Activated CD4-positive, alpha-beta T cell treated with anti-CD3 and anti-CD28 coated beads, Interleukin-2, Interleukin-4, amounts not matched to agents 100 ng/mL and 50 ng/mL, durations not matched to agents 16 hours and 8 hours (primary cell): ENCODE measurements at regions not wholly inside any gene's neighbourhood (a gene's known extent, or its start where the extent isn't known, plus 50 kb on each side); places are given as distances from the start of the nearest gene placed in this dataset.

ENCODE experiments used
- DNase-seq: peaks from one replicate; pipeline ENCODE4 v3.0.0-alpha.2; 2020; ENCODE audit warnings: low spot score

GRCh38 chr15:29917600-29918597 is 95.6 kb upstream of the TJP1 start:
- DNase-seq, result no peak

DNA sequence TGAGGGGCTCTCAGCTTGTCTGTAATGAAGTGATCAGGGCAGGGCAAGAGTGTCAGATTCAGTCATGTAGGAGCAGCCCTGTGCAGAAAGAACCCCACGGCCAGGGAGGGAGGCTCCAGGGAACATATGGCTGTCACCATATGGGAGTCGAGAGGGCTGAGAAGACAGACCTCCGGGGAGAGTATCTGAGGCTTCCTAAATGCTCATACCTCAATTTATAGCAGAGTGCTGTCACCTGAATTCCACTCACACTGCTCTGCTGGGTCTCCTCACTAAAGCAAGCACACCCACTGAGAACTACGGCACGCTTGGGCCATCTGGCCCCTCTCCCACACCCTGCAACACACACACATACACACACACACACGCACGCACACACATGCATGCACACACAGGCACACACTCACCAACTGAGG is 92.3 kb upstream of the TJP1 start:
- no peak for DNase-seq

GRCh38 chr15:29913528-29914135 is 91.4 kb upstream of the TJP1 start:
- DNase-seq, result no peak

DNA sequence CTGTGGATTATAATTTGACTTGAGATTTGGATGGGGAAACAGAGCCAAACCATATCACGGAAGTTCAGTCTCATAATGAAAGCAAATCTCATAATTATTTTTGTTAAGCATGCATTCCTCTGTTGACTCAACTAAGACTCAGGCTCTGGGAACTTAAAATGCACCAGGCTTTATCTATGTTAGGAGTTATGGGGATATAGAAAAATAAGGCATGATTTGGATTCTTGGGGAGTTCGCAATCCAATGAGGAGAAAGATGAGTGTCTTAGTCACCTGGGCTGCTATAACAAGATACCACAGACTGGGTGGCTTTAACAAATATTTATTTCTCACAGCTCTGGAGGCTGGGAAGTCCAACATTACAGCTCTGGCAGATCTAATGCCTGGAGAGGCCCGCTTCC is 89.4 kb upstream of the TJP1 start:
- no peak for DNase-seq

- DNase-seq, result no peak
These were observed 87.8 kb upstream of the TJP1 start for GRCh38 chr15:29910068-29910467.

DNA sequence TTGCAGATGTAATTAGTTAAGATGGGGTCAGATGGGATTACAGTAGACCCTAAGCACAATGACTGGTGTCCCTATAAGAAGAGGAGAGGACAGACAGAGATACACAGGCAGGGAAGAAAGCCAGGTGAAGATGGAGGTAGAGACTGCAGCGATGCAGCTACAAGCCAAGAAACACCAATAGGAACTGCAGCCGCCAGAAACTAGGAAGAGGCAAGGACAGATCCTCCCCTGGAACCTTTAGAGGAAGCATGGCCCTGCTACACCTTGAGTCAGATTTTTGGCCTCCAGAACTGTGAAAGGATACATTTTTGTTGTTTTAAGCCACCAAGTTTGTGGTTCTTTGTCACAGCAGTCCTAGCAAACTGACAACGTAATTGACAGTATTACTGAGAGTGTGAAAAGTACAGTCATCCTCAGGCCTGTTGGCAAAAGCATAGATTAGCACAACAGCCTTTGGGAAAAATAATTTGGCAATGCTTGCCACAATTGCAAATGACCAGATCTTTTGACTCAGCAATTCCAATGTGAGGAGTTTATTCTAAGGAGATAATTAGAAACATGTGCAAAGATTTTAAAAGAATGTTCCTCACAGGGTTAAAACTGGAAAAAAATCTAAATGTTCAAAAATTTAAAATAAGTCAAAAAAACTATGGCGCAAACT is 82.6 kb upstream of the TJP1 start:
- no peak for DNase-seq

DNA sequence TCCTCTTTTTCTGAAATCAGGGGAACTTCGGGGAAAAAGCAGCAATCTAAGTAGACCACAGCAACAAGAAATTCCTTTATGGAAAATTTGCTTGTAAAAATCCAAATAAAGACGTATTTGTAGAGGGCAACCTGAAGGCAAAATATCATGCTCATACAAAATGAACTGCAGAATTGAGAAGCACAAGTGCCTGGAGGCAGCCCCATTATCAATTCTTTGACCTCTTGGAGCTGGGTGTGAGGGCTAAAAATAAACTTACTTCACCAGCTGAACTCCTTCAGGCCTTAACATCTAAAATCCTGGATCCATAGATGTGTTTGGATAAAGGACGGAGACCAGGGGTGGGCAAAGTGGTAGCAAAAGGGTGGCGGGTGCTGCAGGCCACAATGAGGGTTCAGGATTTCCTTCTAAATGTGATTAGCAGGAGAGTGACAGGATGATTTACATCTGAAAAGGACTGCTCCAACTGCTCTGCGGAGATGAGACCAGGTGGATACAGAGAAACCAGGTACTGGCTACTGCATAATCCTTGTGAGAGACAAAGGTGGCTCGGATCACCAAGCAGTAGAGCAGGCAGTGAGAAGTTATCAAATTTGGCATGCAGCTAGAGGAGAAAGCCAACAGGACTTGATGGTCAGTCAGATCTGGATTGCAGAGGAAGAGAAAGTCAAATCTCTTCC is 81.7 kb upstream of the TJP1 start:
- no peak for DNase-seq

- DNase-seq, result no peak
These were observed 80.8 kb upstream of the TJP1 start for GRCh38 chr15:29903028-29903427.

DNA sequence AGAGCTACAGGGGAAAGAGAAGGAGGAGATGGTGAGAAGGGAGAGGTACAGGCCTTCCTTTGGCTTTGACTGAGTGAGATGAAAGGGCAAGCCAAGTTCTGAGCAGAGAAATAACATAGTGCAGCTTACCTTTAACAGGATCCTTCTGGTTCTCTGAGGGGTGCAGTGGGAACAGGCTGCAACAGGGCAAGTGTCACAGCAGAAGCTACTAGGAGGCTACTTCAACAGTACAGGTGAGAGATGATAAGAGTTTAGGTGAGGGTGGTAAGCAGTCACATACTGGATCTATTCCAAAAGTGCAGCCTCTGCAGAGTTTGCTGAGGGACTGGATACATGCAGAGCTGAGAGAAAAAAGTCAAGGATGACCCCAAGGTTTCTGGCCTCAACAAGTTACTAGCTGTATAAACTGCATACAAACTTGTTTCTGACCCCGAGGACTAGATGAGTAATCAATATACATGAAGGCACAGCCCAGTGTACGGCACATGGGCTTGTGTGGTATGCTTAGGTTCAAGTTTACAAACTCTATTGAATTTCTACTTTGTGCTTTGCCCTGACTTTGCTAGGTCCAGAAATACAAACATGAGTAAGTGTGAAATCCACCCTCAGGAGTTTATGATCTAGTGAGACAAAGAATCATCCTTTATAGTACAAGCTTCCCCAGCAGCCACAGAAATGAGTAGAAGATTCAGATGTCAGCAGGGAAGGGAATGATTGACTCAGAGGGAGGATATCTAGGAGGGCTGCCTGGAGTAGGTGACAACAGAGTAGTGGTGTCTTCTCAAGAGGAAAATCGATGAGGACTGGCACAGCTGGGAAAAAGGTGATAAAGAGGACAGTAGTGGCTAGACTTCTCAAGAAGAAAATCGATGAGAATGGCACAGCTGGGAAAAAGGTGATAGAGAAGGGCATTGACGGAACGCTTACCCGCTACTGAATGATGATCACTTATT is 78.2 kb upstream of the TJP1 start:
- no peak for DNase-seq

DNA sequence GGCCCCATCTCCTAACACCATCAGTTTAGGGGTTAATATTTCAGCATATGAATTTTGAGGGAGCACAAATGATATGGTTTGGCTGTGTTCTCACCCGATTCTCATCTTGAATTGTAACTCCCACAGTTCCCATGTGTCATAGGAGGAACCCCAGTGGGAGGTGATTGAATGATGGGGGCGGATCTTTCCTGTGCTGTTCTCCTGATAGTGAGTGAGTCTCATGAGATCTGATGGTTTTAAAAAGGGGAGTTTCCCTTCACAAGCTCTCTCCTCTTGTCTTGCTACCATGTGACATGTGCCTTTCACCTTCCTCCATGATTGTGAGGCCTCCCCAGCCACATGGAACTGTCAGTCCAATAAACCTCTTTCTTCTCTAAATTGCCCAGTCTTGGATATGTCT is 73.8 kb upstream of the TJP1 start:
- DNase-seq, result no peak

- no peak for DNase-seq
These were observed 68.8 kb upstream of the TJP1 start for GRCh38 chr15:29891096-29891457.

DNA sequence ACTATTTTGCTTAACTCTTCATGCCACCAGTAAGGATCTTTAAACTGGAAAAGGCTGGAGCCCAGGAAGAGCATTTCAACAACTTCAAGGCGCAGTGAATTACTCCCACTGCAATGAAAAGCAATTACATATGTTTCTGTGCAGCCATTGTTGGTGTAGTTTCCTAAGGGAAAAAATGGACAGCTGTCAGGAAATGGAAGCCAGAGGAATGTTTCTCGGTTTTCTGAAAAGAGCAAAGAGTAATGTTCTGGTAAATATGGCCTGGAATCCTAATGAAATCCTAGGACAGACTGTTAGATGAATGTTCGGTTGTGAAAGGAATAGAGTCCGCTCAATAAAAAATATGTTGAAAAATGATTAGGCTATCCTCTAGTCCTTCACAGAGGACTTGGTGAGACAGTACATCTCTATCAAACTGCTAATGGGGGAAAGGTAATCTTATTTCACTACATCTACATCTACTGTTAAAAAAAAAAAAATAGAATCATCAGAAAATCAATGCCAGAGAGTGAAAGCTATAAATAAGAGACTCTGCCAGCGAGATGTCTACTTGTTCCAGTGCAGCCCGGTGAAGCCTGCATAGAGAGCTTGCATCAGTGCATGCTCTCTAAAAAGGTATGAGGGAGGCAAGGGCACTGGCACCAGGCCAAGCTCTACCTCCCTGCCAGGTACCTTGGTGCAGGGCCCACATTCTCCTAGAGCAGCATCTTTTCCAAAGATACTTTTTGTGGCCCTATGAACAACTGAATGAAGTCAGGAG is 68.2 kb upstream of the TJP1 start:
- no peak for DNase-seq

- no peak for DNase-seq
These were observed 67.5 kb upstream of the TJP1 start for GRCh38 chr15:29889542-29890329.

DNA sequence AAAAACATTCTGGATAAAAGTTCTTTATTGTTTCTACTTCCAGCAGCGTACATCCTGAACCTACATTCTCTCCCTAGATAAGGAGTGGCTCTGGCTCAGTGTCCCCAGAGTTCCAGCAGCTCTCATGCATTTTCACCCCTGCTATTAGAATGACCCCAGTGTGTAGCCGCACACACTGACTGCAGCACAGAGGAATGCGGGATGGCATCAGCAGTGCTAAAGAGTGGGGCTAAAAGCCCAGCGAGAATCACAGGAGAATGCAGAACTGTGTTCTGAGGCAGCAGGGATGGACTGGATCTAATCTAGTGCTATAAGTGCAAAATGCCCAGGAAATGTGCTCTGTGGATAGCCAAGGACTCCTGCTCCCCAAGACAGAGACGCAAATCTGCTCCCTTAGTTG is 66.4 kb upstream of the TJP1 start:
- no peak for DNase-seq

DNA sequence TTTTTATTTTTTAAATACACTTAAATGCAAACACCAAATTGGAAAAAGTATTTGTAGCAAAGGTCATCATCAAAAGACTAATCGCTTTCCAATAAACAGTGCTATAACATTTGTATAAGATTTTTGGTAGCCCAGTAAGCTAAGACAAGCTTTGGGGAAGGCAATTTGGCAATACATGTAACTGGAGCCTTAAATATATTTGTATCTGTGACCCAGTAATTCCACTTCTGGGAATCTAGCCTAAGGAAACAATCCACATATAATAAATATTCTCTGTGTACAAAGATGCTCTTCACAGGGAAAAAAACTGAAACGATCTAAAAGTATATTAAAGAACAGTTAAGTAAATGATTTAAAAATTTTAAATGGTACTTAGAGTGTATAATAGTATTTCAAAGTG is 65.5 kb upstream of the TJP1 start:
- no peak for DNase-seq

GRCh38 chr15:29885183-29885582 is 62.9 kb upstream of the TJP1 start:
- DNase-seq, result no peak

DNA sequence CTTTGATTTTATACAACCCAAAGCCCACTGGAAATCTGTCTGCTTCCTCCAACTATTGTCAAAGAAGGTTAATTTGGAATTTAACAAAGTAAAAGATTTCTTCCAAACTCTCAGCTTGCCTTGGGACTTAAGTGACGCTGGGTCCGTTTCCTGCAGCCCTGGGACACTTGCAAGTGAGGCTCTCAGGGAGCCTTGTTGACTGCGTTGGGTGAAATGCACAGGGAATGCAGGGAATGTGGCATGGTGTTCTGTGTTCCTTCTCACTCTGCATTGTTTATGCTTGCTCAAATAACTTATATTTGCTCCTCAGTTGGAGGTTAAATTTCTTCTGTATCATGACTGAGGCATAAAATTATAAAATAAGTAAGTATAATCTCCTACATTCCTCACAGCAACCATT is 60.9 kb upstream of the TJP1 start:
- DNase-seq, result no peak

- no peak for DNase-seq
These were observed 58.6 kb upstream of the TJP1 start for GRCh38 chr15:29880886-29881285.

DNA sequence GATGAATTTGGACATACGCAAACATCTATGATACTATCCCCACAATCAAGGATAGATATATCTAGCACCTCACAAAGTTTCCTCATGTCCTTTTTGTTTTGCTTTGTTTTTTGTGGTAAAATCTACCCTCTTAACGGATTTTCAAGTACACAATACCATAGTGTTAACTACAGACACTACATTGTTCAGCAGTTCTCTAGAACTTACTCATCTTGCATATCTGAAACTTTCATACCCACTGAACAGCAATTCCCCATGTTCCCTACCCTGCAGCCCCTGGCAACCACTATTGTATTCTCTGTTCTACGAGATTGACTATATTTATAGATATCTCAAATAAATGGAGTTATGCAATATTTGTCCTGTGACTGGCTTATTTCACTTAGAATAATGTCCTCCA is 58.1 kb upstream of the TJP1 start:
- DNase-seq, result no peak

DNA sequence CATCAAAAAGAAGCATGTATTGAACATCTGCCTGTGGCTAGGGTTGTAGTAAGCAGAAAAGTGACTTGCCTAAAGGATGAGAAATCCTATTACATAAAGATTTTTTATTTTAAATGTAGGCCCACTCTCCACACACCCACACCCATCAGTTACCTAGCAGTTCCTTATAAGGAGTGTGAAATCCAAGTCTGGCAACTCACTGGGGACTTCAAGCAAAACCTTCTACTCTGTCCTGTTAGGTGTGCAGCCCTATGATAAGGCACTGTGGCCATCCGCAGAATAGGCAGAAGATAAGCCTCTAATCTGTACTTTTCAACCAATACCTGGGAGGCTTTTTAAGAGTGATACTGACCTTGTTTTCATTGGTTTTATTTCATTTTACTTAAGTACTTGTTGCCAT is 52.7 kb upstream of the TJP1 start:
- no peak for DNase-seq
